HG03354 (cell line): ENCODE measurements at regions not wholly inside any gene's neighbourhood (a gene's known extent, or its start where the extent isn't known, plus 50 kb on each side); places are given as distances from the start of the nearest gene placed in this dataset.

Experiments
- ATAC-seq: cut with Tn5 transposase; IDR thresholded peaks from one replicate; pipeline ENCODE4 v1.9.1; 2021; ENCODE audit warnings: mild to moderate bottlenecking; ENCODE audit not compliant: unreplicated experiment, poor library complexity, severe bottlenecking

DNA sequence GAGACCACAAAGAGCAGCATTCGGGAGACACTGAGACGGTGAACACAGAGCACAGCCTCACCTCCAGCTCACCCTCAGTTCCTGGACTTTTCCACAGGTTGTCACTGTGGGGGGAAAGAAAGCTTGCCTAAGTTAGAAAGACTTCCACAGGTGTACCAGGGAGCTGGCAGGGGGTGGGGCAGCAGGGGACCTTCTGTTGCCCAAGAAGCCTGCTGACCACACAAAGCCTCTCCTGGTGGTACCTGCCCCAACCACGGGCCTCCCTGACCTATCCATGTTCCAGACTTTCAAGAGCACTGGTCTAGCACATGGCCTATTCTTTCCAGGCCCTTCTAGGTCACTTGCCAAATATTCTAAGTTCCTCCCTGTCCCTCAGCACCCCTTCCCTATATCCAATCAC, 550.8 kb downstream of the BNC2 start:
- no peak for ATAC-seq

GRCh38 chr9:16320338-16320902, 550.0 kb downstream of the BNC2 start:
- no peak for ATAC-seq

DNA sequence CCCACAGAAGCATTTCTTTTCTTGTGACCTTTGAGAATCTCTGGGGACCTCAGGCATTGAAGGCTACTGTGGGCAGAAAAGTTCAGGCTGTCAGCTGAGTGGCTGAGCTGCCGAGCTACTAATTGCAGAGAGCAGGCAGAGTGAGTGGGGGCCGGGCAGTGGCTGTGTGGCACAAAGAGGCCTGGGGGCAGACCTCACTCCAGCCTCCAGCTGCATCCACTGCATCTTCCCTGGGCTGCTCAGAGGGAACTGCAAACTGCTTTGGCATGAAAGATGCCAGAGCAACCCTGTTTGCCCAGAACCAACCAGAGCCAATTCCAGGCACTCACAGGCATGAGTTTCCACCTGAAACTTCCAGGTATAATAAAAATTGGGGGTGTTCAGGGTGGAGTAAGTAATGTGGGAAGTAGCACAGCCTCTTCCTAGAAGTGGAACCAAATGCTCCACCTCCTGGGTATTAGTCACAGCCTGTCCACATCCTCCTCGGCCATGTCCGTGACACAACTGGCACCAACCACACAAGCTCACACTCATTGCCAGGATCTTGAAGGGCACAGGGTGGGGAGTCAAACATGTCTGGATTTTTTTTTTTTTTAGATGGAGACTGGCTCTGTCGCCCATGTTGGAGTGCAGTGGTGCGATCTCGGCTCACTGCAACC, 548.9 kb downstream of the BNC2 start:
- no peak for ATAC-seq

DNA sequence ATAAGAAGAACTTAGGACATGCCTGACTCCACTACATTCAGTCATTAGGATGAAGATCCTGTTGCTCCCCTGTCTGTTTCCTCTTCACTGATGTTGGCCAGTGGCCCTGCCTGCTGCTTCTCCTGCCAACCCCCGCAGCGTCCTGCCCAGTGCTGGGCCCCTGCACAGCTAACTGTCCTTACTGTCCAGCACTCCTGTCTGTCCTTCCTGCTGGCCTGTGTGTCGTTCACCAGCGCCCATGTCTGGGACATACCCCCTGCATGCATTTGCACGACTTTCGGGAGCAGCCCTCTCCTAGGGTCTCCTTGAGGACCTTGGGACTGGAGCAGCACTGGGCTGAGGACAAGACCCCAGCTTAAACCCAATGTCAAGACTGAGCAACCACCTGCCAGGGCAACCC, 547.6 kb downstream of the BNC2 start:
- ATAC-seq: no peak

DNA sequence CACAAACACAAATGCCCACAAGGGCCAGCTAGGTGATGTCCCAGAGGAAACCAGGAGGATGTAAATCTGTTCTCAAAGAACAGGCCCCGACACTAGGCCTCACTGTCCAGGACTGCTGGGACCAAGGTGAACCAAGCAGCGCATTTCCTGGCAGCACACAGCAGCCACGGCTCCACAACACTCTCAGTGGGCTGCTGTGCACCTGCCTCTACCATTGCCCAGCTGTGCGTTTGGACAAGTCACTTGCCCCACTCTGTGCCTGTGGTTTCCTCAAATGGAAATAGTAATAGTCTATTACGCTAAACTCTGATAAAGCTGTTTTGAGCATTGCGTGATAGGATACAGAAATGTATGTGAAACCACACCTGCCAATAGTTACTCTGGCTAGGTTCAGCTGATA, 544.5 kb downstream of the BNC2 start:
- no peak for ATAC-seq

GRCh38 chr9:16328349-16328748, 542.1 kb downstream of the BNC2 start:
- no peak for ATAC-seq

DNA sequence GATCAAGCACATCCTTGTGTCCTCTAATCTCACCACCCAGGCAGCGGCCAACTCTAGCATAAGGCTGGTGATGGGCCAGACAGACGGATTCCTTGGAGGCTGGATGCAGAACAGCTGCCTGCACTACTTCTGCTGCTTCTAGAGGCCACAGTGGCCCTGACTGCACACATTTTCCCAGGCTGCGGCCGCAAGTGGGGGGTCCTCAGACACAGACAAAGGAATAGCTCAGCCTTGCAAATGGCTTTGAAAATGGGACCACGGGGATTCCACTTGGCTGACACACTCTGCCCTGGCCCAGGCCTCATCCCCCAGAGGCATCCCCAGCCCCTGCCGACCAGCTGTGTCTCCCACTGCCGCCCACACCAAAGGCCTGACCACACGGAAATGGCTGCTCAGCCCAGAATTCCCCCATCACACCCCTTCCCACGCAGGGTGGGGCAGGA, 540.8 kb downstream of the BNC2 start:
- ATAC-seq: no peak

- no peak for ATAC-seq
These were observed 539.4 kb downstream of the BNC2 start for GRCh38 chr9:16331031-16331430.

GRCh38 chr9:16331527-16331926, 538.9 kb downstream of the BNC2 start:
- ATAC-seq: no peak

DNA sequence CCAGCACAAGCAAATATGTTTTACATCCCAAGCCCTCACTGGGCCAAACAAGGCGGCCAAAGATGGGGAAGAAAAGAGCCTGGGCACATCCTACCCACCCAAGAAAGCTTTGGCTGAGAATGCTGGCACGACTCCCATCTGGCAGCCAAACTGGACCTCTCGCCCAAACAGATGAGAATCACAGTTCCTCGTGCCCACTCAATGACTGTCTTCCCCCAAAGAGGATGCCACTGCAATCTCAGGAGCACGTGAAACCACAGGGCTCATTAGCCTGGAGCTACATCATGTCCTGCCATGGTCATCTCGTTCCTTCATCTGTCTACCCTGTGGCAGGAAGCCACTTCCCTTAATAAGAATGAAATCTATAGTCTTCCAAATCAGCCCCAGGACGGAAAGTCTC, 536.8 kb downstream of the BNC2 start:
- ATAC-seq: no peak

DNA sequence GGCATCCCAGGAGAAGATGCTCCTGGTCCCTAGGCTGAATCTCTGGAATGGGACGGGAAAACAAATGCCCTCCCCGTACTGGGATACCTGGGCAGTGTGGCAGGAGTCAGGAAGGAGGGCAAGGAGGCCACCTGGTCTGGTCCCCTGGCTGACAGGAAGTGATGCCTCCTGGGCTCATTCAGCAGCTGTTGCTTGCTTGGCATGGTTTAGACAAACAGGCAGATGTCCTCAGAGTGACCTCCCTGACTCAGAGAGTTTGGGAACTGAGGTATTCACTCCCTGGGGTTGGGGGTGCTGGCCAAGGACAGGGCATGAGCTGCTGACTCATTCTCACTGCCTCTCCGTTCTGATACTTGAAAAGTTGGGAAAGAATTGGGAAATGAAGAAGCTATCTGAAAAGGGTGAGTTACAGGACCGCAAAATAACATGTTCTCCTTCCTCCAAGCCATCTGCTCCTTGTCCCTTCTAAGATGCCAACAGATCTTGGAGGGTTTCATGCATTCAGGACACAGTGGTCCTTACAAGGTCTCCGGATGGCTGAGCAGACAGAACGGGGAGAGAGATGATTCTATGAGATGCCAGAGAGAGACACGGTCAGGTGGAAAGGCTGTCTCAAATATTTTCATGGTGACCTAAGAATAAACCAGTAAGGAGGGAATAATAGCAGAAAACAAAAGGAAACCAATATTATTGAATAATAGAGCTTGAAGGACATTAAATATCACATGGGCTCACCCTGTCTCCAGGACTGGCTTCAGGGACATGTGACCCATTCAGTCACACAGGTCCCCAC, 534.5 kb downstream of the BNC2 start:
- ATAC-seq: no peak

- ATAC-seq: no peak
These were observed 533.6 kb downstream of the BNC2 start for GRCh38 chr9:16336833-16337232.

DNA sequence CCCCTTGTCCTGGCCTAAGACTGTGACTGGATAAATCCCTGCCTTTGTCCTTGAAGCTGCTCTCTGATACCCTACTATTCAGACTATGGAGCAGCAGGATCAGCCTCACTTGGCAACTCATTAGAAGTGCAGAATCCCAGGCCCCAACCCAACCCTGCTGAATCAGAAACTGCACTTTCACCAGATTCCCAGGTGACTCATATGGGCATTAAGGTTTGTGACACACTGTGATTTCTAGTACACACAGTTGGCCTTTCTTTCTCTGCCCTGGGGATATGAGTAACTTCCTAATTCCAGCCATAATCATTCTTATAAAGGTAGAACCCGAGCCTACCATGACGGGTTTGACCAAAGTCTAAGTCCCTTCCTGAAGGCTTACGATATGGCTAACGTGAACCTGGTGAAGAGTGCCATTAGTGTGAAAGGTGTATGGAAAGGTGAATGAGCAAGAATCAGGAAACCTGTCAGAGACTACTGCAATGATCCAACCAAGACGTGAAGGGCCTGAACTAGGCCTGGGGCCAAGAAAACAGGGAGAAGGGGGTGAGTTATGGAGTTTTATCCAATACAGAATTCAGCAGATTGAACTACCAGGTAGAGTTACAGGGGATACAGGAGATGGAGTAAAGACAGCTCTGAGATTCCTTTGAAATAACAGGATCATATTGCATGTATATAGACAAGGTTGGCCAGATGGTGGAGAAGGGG, 533.0 kb downstream of the BNC2 start:
- no peak for ATAC-seq

DNA sequence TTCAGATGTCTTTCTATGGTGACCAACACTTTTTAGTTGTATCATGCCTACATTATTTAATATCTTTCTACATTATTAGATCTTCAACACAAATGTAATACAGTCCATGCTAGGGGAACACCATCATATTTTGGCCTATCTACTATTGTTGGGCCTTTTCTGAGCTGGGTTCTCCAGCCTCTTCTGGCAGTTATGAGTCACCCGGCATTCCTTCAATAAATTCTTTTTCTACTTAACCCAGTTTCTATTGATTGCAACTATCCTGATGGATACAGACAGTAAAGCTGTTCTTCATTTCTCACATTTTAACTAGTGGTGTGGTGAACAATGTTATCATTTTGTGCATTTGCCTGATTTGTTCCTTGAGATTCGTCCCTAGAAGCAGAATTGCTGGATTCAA, 529.3 kb downstream of the BNC2 start:
- ATAC-seq: no peak

DNA sequence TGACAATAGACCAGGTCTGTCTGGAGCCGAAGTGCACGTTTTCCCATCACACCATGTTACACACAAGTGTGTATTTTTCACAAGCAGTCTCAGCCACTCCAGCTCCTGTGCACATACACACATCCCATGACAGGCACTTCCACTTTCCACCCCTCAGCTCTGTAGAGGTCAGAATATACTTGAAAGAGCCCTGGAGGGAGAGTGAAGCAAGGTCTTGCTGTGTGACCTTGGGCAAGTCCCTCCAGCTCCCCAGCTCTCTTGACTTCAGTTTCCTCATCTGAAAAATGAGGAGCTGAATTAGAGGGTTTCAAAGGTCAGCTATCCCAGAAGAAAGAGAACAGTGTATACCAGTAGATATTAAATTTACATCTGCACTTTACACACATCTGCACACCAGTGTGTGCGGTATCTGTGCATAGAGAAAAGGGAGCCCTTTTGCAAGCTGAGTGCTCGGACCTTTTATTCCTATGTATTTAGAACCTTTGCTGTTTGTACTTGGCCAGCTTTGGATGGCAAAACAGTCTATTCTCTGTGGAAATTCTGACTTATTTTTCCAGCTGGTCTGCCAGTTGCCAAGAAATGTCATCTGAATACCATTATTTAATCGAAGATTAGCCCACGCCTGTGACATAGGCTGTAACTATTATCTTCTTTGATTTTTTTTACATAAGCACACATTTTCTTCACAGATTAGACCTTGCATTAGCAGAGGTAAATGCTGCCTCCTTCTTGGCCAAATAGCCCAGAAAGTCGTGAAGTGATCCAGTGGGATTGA, 528.0 kb downstream of the BNC2 start:
- ATAC-seq: no peak

- no peak for ATAC-seq
These were observed 526.9 kb downstream of the BNC2 start for GRCh38 chr9:16343249-16344237.

GRCh38 chr9:16344343-16344742, 526.1 kb downstream of the BNC2 start:
- no peak for ATAC-seq

DNA sequence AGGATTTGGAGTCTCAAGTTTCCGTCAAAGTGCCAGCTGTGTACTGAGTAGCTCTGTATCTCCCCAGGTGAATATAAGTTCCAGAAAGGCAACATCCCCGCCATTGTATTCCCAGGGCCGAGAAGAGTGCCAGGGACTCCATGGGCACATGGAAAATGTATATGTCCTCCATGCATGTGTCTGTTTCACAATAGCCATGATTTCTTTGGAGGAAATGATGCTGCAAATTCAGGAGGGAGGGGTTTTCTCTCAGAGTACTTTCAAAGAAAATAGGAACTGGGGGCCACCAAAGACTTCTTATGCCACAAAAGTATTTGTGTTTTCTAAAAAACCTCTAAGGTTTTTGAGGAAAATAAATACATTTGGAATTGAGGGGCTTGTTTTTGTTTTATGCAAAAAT, 524.6 kb downstream of the BNC2 start:
- no peak for ATAC-seq

DNA sequence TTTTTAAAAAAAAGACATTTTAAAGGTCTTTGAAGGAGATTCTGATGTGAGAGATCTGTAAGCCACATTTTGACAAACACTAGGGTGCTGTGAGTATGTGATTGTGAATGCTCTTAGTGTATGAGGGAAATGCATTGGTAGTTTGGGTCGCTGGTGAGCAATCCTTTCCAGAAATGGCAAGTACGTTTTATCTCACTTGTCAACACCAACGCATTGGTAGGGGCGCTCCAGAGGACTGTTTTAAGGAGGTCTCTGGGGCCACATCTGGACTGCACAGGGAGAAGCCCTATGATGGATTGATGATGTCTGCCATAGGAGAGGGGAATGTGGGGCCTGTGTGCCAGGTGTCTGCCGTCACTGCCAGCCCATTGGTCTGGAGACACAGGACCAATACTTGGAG, 522.6 kb downstream of the BNC2 start:
- no peak for ATAC-seq
